NT2/D1 (cell line): ENCODE measurements at regions not wholly inside any gene's neighbourhood (a gene's known extent, or its start where the extent isn't known, plus 50 kb on each side); places are given as distances from the start of the nearest gene placed in this dataset.
A peak's percentile ranks its signal among the peaks of the same experiment; 100 is the strongest.

ENCODE experiments used
- DNase-seq: peaks from one replicate; pipeline ENCODE4 v3.0.0-alpha.2; 2011; ENCODE audit warnings: low read depth, low spot score
- H3K27me3 ChIP-seq: 2 replicates; pipeline ENCODE4 v1.6.0; 2011; ENCODE audit warnings: mild to moderate bottlenecking; ENCODE audit not compliant: insufficient read length, insufficient read depth
- H3K36me3 ChIP-seq: 2 replicates; pipeline ENCODE4 v1.6.1; 2011; ENCODE audit warnings: mild to moderate bottlenecking, low read length, mixed read lengths; ENCODE audit not compliant: insufficient read depth, insufficient read length
- H3K4me1 ChIP-seq: 2 replicates; pipeline ENCODE4 v1.5.1; 2011; ENCODE audit not compliant: insufficient read depth, insufficient read length
- H3K4me3 ChIP-seq: 2 replicates; pipeline ENCODE4 v1.5.1; 2011; ENCODE audit warnings: low read depth; ENCODE audit not compliant: insufficient read length
- H3K9ac ChIP-seq: 2 replicates; pipeline ENCODE4 v1.6.0; 2011; ENCODE audit warnings: low read depth; ENCODE audit not compliant: insufficient read length
- H3K9me3 ChIP-seq: 2 replicates; pipeline ENCODE4 v1.5.1; 2011; ENCODE audit warnings: mild to moderate bottlenecking, low read length; ENCODE audit not compliant: insufficient read depth
- SUZ12 ChIP-seq: IDR thresholded peaks from 2 replicates; pipeline ENCODE4 v1.6.1; 2011; ENCODE audit not compliant: insufficient read length, insufficient read depth; ENCODE audit errors: extremely low read depth
- YY1 ChIP-seq: IDR thresholded peaks from 2 replicates; pipeline ENCODE4 v1.6.1; 2011; ENCODE audit not compliant: insufficient read length, insufficient read depth
- ZNF274 ChIP-seq: IDR thresholded peaks from 2 replicates; pipeline ENCODE4 v1.6.1; 2011; ENCODE audit warnings: mild to moderate bottlenecking, low read depth, low read length

DNA sequence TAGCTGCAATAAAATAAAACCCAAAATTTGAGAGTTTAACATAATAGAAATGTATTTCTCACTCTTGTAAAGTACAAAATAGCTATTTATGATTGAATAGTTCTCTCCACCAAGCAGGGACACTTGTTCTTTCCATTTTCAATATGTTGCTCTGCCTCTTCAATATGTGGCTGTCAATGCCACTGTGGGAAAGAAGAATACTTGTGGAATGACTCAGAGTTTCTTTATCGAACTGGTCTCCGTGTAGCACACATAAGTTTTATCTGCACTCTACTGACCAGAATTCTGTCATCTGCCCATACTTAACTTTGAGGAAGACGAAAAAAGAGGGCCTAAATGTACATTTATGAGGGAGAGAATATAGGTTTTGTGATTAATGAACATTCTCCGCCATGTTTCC lies 256.9 kb downstream of the ATXN7L3B start:
- H3K4me1 ChIP-seq = no peaks in the 10 kb centered on the region
- H3K27me3 ChIP-seq = no peaks in the 10 kb centered on the region
- H3K4me3 ChIP-seq = no peak overlapping the region
- no peak for DNase-seq
- no peaks in the 10 kb centered on the region for H3K9me3 ChIP-seq
- no peak overlapping the region for H3K9ac ChIP-seq
- TF ChIP-seq SUZ12 = no peak
- TF ChIP-seq ZNF274 = no peak
- TF ChIP-seq YY1 = no peak
- no peaks in the 10 kb centered on the region for H3K36me3 ChIP-seq

DNA sequence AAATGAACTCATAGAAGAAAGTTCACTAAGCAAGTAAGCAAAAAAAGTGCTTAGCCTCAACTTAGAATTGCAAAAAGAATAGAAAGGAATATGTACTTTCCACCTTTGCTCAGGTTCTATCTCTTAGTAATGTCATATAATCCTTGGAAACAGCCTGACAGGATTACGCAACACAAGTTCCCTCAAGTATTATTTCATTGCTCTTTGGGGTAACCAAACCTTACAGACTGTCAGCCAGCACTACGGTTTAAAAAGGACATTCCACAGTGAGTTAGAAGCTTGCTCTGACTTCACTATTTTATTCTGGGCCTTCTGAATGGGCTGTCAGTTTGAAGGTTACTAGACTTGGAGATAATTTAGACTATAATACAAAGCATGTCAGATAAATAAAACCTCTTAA lies 264.0 kb downstream of the ATXN7L3B start:
- Histone ChIP-seq H3K9me3 (no peaks in the 10 kb centered on the region), H3K9ac (no peak overlapping the region), H3K4me1 (no peaks in the 10 kb centered on the region), H3K4me3 (no peak overlapping the region), H3K36me3 (no peaks in the 10 kb centered on the region), H3K27me3 (no peaks in the 10 kb centered on the region)
- DNase-seq = no peak
- TF ChIP-seq ZNF274 (no peak), SUZ12 (no peak), YY1 (no peak)

DNA sequence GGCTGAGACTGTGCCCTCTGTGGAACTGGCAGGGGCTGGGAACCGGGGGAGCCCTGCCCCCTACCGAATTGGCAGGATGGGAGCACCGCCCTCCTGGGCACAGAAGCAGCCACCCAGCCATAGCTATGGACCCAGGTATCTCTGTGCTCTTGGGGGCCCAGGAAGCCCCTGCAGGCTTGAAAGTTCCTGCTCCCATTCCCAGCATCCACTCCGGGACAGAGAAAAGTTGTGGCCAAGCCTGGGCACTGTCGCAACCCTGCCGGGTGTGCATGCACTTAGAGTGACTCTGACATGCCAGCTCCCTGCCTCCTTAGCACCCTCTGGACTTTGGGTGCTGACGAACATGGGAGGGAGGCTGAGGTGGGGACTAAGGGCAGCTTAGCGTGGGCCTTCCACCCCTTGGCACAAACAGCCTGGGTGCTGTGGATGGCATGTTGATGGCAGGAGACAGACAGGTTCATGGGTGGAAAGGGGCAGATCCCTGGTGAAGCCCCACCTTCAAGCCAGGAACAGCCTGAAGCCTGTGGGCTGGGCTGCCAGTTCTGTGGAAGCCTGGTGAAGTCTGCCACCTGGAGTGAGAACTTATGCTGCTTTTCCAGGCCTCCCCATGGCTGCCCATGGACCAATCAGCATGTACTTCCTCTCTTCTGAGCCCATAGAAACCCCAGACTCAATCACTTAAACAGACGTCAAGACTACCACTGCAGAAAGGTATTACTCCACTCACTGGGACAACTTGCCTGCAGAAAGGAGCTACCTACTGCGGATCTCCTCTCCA lies 279.0 kb downstream of the ATXN7L3B start:
- H3K9ac ChIP-seq = no peak overlapping the region
- H3K27me3 ChIP-seq = no peaks in the 10 kb centered on the region
- no peak for DNase-seq
- TF ChIP-seq SUZ12 (no peak), YY1 (no peak), ZNF274 (no peak)
- H3K9me3 ChIP-seq = peaks cover 33% of the 10 kb centered on the region
- no peak overlapping the region for H3K4me3 ChIP-seq
- no peaks in the 10 kb centered on the region for H3K36me3 ChIP-seq
- no peaks in the 10 kb centered on the region for H3K4me1 ChIP-seq

DNA sequence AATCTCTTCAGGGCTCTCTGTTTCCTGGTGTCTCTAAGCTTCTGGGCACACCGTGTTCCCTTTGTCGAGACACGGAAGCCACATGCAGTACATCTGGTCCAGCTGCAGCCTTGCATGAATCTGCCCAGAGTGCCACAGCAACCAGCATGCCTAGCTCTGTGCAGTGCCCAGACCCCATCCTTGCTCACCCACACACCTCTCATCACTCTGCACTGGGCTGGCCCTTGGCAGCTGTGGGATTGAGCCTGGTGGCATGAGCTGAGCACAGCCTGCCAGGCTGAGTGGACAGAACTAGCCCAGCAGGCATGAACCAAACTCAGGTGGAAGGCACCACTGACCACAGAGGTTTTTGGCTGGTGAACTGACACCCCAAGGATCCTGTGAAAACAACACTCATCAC lies 279.9 kb downstream of the ATXN7L3B start:
- Histone ChIP-seq H3K27me3 (no peaks in the 10 kb centered on the region), H3K4me3 (no peak overlapping the region), H3K36me3 (no peaks in the 10 kb centered on the region), H3K4me1 (no peaks in the 10 kb centered on the region), H3K9ac (no peak overlapping the region), H3K9me3 (peaks cover 34% of the 10 kb centered on the region)
- DNase-seq = no peak
- TF ChIP-seq YY1 = no peak
- TF ChIP-seq SUZ12 = no peak
- TF ChIP-seq ZNF274 = no peak

DNA sequence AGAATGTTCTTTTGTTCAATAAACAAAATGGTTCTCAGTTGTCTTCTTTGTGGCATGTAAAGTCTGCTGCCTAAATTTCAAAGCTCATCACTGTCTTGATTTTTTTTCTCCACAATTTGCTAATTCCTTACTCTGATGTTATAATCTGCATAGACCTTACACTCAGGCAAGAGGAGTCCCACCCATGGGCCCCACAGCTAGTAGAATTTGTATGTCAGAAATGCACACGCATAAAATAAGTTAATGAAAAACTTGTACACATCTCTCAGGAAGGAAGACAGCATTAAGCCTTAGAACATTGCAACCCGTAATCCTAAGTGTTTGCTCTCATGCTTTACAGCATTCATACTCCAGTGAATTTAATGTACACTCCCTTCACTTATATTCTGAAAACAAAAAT lies 280.8 kb downstream of the ATXN7L3B start:
- Histone ChIP-seq H3K4me3 (no peak overlapping the region), H3K9ac (no peak overlapping the region), H3K4me1 (no peaks in the 10 kb centered on the region), H3K27me3 (no peaks in the 10 kb centered on the region), H3K36me3 (no peaks in the 10 kb centered on the region), H3K9me3 (peaks cover 34% of the 10 kb centered on the region)
- DNase-seq = no peak
- TF ChIP-seq SUZ12 = no peak
- no peak for TF ChIP-seq YY1
- no peak for TF ChIP-seq ZNF274

DNA sequence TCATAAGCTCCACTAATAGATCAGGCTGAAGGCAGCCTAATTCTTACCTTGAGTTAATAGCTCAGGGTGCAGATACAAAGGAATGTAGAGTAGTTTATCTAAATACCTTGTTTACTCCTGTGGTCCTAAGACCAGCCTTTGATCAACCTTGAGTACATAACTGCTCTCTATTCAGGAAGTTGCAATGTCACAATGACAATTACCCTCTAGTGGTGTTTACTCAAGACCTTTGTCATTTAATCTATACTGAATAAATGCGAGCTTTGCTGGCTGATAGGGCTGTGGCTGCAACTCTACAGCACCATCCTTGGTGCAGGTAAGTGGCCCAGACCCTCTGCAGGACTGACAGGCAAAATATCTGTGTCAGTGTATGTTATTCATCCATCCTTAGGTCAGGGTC lies 282.7 kb downstream of the ATXN7L3B start:
- Histone ChIP-seq H3K4me3 (no peak overlapping the region), H3K9ac (no peak overlapping the region), H3K4me1 (no peaks in the 10 kb centered on the region), H3K36me3 (no peaks in the 10 kb centered on the region), H3K9me3 (peaks cover 29% of the 10 kb centered on the region), H3K27me3 (no peaks in the 10 kb centered on the region)
- DNase-seq = peak; percentile 39
- TF ChIP-seq YY1 = no peak
- no peak for TF ChIP-seq SUZ12
- TF ChIP-seq ZNF274 = no peak

DNA sequence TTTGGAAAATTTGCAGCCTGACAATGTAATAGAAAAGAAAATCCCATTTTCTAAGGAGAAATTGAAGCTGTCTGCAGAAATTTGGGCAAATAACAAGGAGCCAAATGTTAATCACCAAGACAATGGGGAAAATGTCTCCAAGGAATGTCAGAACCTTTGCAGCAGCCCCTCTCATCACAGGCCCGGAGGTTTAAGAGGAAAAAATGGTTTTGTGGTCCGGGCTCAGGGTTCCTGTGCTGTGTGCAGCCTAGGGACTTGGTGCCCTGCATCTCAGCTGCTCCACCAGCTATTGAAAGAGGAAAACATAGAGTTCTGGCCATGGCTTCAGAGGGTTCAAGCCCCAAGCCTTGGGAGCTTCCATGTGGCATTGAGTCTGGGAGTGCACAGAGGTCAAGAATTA lies 298.9 kb downstream of the ATXN7L3B start:
- no peaks in the 10 kb centered on the region for H3K27me3 ChIP-seq
- H3K9ac ChIP-seq = no peak overlapping the region
- TF ChIP-seq SUZ12 (no peak), YY1 (no peak), ZNF274 (no peak)
- DNase-seq = no peak
- no peaks in the 10 kb centered on the region for H3K4me1 ChIP-seq
- H3K9me3 ChIP-seq = peaks cover 9% of the 10 kb centered on the region; the same call in 1 of the 2 replicates
- H3K36me3 ChIP-seq = no peaks in the 10 kb centered on the region
- H3K4me3 ChIP-seq = no peak overlapping the region

DNA sequence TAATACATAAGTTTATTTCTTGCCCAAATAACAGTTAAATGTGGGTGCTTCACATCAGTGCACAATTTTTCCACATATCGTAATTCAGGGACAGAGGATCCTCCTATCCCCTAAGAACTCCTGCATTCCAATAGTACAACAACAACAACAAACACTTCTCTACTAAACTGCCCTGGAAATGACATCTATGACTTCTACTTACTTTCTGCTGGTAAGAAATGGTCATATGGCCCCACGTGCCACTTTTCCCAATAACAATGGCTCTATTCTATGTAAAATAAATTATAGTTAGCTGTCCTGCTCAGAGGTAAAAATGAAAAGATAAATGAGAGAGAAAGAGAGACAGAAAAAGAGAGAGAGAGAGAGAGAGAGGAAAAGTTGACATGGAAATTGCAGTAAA lies 308.5 kb downstream of the ATXN7L3B start:
- Histone ChIP-seq H3K27me3 (no peaks in the 10 kb centered on the region), H3K4me3 (no peak overlapping the region), H3K9ac (no peak overlapping the region), H3K9me3 (no peaks in the 10 kb centered on the region), H3K36me3 (no peaks in the 10 kb centered on the region), H3K4me1 (no peaks in the 10 kb centered on the region)
- no peak for DNase-seq
- no peak for TF ChIP-seq YY1
- no peak for TF ChIP-seq SUZ12
- TF ChIP-seq ZNF274 = no peak
